H1 (cell line): ENCODE measurements at regions not wholly inside any gene's neighbourhood (a gene's known extent, or its start where the extent isn't known, plus 50 kb on each side); places are given as distances from the start of the nearest gene placed in this dataset.

Experiments used
- CTCF ChIA-PET: fragments of 300-600 bp; sonication (Branson Sonifier 250); formaldehyde crosslinking; loops from one replicate; lab custom pipeline; 2021; ENCODE audit not compliant: partially characterized antibody; lab: Charles Lee
- POLR2A ChIA-PET: fragments of 300-600 bp; sonication (Branson Sonifier 250); formaldehyde crosslinking; loops from one replicate; lab custom pipeline; 2021; ENCODE audit warnings: inconsistent platforms; ENCODE audit not compliant: partially characterized antibody; lab: Charles Lee
- DNase-seq, 2 experiments: peaks; one replicate each; pipeline versions ENCODE4 v3.0.0 to v3.0.0-alpha.2; 2010 to 2022; ENCODE audit warnings: low spot score in 2 of 2, low read depth in 1 of 2, mixed read lengths in 1 of 2
- FAIRE-seq: peaks from 2 replicates; lab custom pipeline; 2011; peaks lifted over from hg19 to GRCh38; lab: Jason Lieb, UNC
- H2AFZ ChIP-seq: 2 replicates; pipeline ENCODE4 v1.8.1; 2012; ENCODE audit warnings: low read length, inconsistent platforms
- H2AK5ac ChIP-seq: 2 replicates; pipeline ENCODE4 v1.6.1; 2013; ENCODE audit warnings: low read depth, low read length
- H2BK120ac ChIP-seq: replicated peaks from 2 replicates; pipeline ENCODE3; 2013; ENCODE audit warnings: low read depth, low read length, inconsistent platforms
- H2BK12ac ChIP-seq: 2 replicates; pipeline ENCODE4 v1.6.1; 2013; ENCODE audit warnings: low read depth, low read length
- H2BK15ac ChIP-seq: 2 replicates; pipeline ENCODE4 v1.6.1; 2013; ENCODE audit warnings: low read length
- H2BK20ac ChIP-seq: 2 replicates; pipeline ENCODE4 v1.6.1; 2013; ENCODE audit warnings: low read length
- H2BK5ac ChIP-seq: 2 replicates; pipeline ENCODE4 v1.6.1; 2013; ENCODE audit warnings: low read depth, low read length
- H3K14ac ChIP-seq: 2 replicates; pipeline ENCODE4 v1.6.1; 2013; ENCODE audit warnings: inconsistent platforms; ENCODE audit not compliant: insufficient read length
- H3K18ac ChIP-seq: 2 replicates; pipeline ENCODE4 v1.6.1; 2013; ENCODE audit warnings: low read length; ENCODE audit errors: extremely low read depth
- H3K23ac ChIP-seq: 2 replicates; pipeline ENCODE4 v1.6.1; 2013; ENCODE audit warnings: inconsistent platforms; ENCODE audit not compliant: insufficient read length
- H3K23me2 ChIP-seq: 2 replicates; pipeline ENCODE4 v1.6.1; 2013; ENCODE audit warnings: low read depth, low read length
- H3K27ac ChIP-seq: 2 replicates; pipeline ENCODE4 v1.6.1; 2011; ENCODE audit warnings: low read depth, low read length, inconsistent platforms
- H3K27me3 ChIP-seq, 4 experiments: replicated peaks in 1 of 4; 1 replicate in 1 of 4; 2 replicates in 3 of 4; pipeline versions ENCODE4 v1.6.1 to v1.8.1; 2011 to 2013; ENCODE audit warnings: low read length in 3 of 4, mild to moderate bottlenecking in 3 of 4, inconsistent platforms in 2 of 4, mixed read lengths in 2 of 4, moderate library complexity in 1 of 4; ENCODE audit not compliant: control insufficient read depth in 3 of 4, insufficient read depth in 3 of 4; ENCODE audit errors: extremely low read depth in 1 of 4
- H3K36me3 ChIP-seq, 4 experiments: 2 replicates each; pipeline versions ENCODE4 v1.6.1 to v1.8.1; 2011 to 2013; ENCODE audit warnings: mild to moderate bottlenecking in 4 of 4, low read length in 3 of 4, moderate library complexity in 2 of 4, control low read depth in 1 of 4, inconsistent platforms in 1 of 4; ENCODE audit not compliant: insufficient read depth in 4 of 4, control insufficient read depth in 2 of 4
- H3K4ac ChIP-seq: replicated peaks from 2 replicates; pipeline ENCODE3; 2013; ENCODE audit warnings: low read length, low read depth, mixed read lengths, inconsistent platforms; ENCODE audit not compliant: insufficient read length
- H3K4me1 ChIP-seq, 4 experiments: replicated peaks in 1 of 4; 1 replicate in 1 of 4; 2 replicates in 3 of 4; pipeline versions ENCODE4 v1.6.1 to v1.8.1; 2011 to 2013; ENCODE audit warnings: low read length in 3 of 4, inconsistent platforms in 2 of 4, mixed read lengths in 1 of 4; ENCODE audit not compliant: insufficient read depth in 4 of 4, control insufficient read depth in 3 of 4
- H3K4me2 ChIP-seq, 2 experiments: 2 replicates each; pipeline versions ENCODE4 v1.6.1 to v1.8.1; 2011 to 2013; ENCODE audit warnings: low read depth in 2 of 2, low read length in 2 of 2, control low read depth in 1 of 2, inconsistent platforms in 1 of 2, mild to moderate bottlenecking in 1 of 2; ENCODE audit not compliant: insufficient read depth in 1 of 2
- H3K4me3 ChIP-seq, 4 experiments: fragments of 200-600, 300-600 bp in 1 of 4; sonication (generic), shearing (Covaris generic), sonication (Bioruptor Twin) in 1 of 4; 2 replicates each; pipeline versions ENCODE4 v1.5.1 to v1.8.1; 2011 to 2016; ENCODE audit warnings: low read length in 4 of 4, low read depth in 3 of 4, control low read depth in 2 of 4, inconsistent platforms in 2 of 4, mild to moderate bottlenecking in 2 of 4, mixed read lengths in 1 of 4, moderate library complexity in 1 of 4; ENCODE audit not compliant: insufficient read depth in 2 of 4; ENCODE audit errors: extremely low read depth in 1 of 4
- H3K56ac ChIP-seq: replicated peaks from 2 replicates; pipeline ENCODE3; 2013; ENCODE audit warnings: low read depth, mild to moderate bottlenecking, mixed read lengths, low read length, inconsistent platforms; ENCODE audit not compliant: insufficient read length
- H3K79me1 ChIP-seq: 2 replicates; pipeline ENCODE4 v1.6.1; 2013; ENCODE audit warnings: low read depth, low read length, control low read depth
- H3K79me2 ChIP-seq, 2 experiments: 2 replicates each; pipeline versions ENCODE4 v1.6.1 to v1.8.1; 2012 to 2013; ENCODE audit warnings: low read length in 2 of 2, mild to moderate bottlenecking in 2 of 2, inconsistent platforms in 1 of 2; ENCODE audit not compliant: insufficient read depth in 2 of 2, control insufficient read depth in 1 of 2
- H3K9ac ChIP-seq, 4 experiments: replicated peaks in 1 of 4; 1 replicate in 1 of 4; 2 replicates in 3 of 4; pipeline versions ENCODE4 v1.6.1 to v1.8.1; 2011 to 2013; ENCODE audit warnings: low read depth in 3 of 4, low read length in 3 of 4, control low read depth in 2 of 4, mild to moderate bottlenecking in 2 of 4, moderate library complexity in 2 of 4, inconsistent platforms in 1 of 4; ENCODE audit errors: extremely low read depth in 1 of 4
- H3K9me3 ChIP-seq, 2 experiments: 2 replicates each; pipeline versions ENCODE4 v1.6.1 to v1.8.1; 2012 to 2013; ENCODE audit warnings: mild to moderate bottlenecking in 2 of 2, moderate library complexity in 2 of 2, control low read depth in 1 of 2, inconsistent platforms in 1 of 2, low read depth in 1 of 2, low read length in 1 of 2, mixed read lengths in 1 of 2; ENCODE audit not compliant: insufficient read depth in 2 of 2
- H4K20me1 ChIP-seq, 2 experiments: replicated peaks in 1 of 2; 2 replicates each; pipeline versions ENCODE3 to v1.8.1; 2011 to 2013; ENCODE audit warnings: inconsistent platforms in 2 of 2, low read length in 2 of 2, mild to moderate bottlenecking in 1 of 2; ENCODE audit not compliant: insufficient read depth in 2 of 2, control insufficient read depth in 1 of 2
- H4K5ac ChIP-seq: 2 replicates; pipeline ENCODE4 v1.6.1; 2013; ENCODE audit warnings: low read length, low read depth, mixed read lengths, inconsistent platforms; ENCODE audit not compliant: insufficient read length
- H4K8ac ChIP-seq: 2 replicates; pipeline ENCODE4 v1.8.0; 2013; ENCODE audit warnings: mild to moderate bottlenecking, moderate library complexity, low read length, inconsistent platforms; ENCODE audit not compliant: insufficient read depth; ENCODE audit errors: extremely low read depth
- H4K91ac ChIP-seq: replicated peaks from 2 replicates; pipeline ENCODE3; 2013; ENCODE audit warnings: low read length, mixed read lengths, inconsistent platforms; ENCODE audit not compliant: insufficient read length
- CHD1 ChIP-seq: IDR thresholded peaks from 2 replicates; pipeline ENCODE4 v1.6.1; 2012; ENCODE audit warnings: low read depth, low read length, improper control_type of control experiment
- JUND ChIP-seq: IDR thresholded peaks from 2 replicates; pipeline ENCODE4 v1.6.1; 2011; ENCODE audit warnings: mild to moderate bottlenecking, improper control_type of control experiment, low read length
- KDM4A ChIP-seq: IDR thresholded peaks from one replicate; pipeline ENCODE4 v1.7.1; 2012; ENCODE audit warnings: low read depth, mild to moderate bottlenecking, moderate library complexity, low read length, inconsistent platforms; ENCODE audit not compliant: severe bottlenecking
- NRF1 ChIP-seq: IDR thresholded peaks from 2 replicates; pipeline ENCODE4 v1.6.1; 2011; ENCODE audit warnings: mild to moderate bottlenecking, low read depth, low read length, improper control_type of control experiment
- PHF8 ChIP-seq: fragments of 200-600 bp; sonication (generic); conservative IDR thresholded peaks from 2 replicates; pipeline ENCODE4 v1.7.1; 2012; ENCODE audit warnings: low read depth, mild to moderate bottlenecking, inconsistent platforms, low read length, moderate library complexity
- RAD21 ChIP-seq, 2 experiments: IDR thresholded peaks in 1 of 2; conservative IDR thresholded peaks in 1 of 2; 2 replicates each; pipeline ENCODE4 v1.6.1; 2011; ENCODE audit warnings: low read depth in 2 of 2, low read length in 2 of 2, improper control_type of control experiment in 1 of 2, inconsistent platforms in 1 of 2, mild to moderate bottlenecking in 1 of 2, moderate library complexity in 1 of 2
- WGBS, 2 experiments: shearing (Covaris generic) in 1 of 2; methylation state at CpG; one replicate each; pipeline versions ENCODE4 v1.1.6 to v1.1.7; 2013 to 2015; ENCODE audit warnings: low lambda C conversion rate in 2 of 2, mixed read lengths in 2 of 2, inconsistent platforms in 1 of 2, low coverage in 1 of 2, missing lambda C conversion rate in 1 of 2; ENCODE audit not compliant: insufficient replicate concordance in 2 of 2, insufficient coverage in 1 of 2, insufficient read length in 1 of 2; ENCODE audit errors: extremely low coverage in 1 of 2, missing lambda C conversion rate in 1 of 2; 5-methylcytosine and 5-hydroxymethylcytosine counted together

GRCh38 chr13:87234981-87235380 is 436.2 kb upstream of the SLITRK5 start:
- ChIA-PET POLR2A (no interaction called here), CTCF (interaction anchor here (1.1 to 1.5 kb wide), 2 partner anchors 15 to 39 kb away, joined by 4 read pairs; no protein-coding TSS in a partner anchor)
- Histone ChIP-seq H3K23ac (no peak overlapping the region), H4K8ac (no peak overlapping the region), H3K4me2 (no peak overlapping the region), H3K23me2 (no peaks in the 10 kb centered on the region), H2AK5ac (no peak overlapping the region), H3K4ac (no peak overlapping the region), H4K91ac (no peak overlapping the region), H4K20me1 (no peaks in the 10 kb centered on the region), H2BK5ac (no peak overlapping the region), H3K4me1 (no peaks in the 10 kb centered on the region), H3K27ac (no peak overlapping the region), H3K79me1 (no peaks in the 10 kb centered on the region), H2BK120ac (no peak overlapping the region), H3K18ac (no peak overlapping the region), H4K5ac (no peak overlapping the region), H2AFZ (no peak overlapping the region), H2BK15ac (no peak overlapping the region), H3K79me2 (no peaks in the 10 kb centered on the region), H3K9me3 (no peaks in the 10 kb centered on the region), H3K9ac (no peak overlapping the region), H3K27me3 (no peaks in the 10 kb centered on the region), H3K56ac (no peak overlapping the region), H2BK12ac (no peak overlapping the region), H2BK20ac (no peak overlapping the region), H3K4me3 (no peak overlapping the region), H3K36me3 (no peaks in the 10 kb centered on the region), H3K14ac (no peak overlapping the region)
- TF ChIP-seq PHF8: no peak
- TF ChIP-seq CHD1: no peak
- TF ChIP-seq RAD21 (IDR thresholded peaks at IDR 0.05 in 1 of 2, conservative IDR thresholded peaks at IDR 0.05 in 1 of 2; ENCODE audit: low read depth in 2 of 2, low read length in 2 of 2): no peak
- TF ChIP-seq JUND: no peak
- no peak for TF ChIP-seq KDM4A
- no peak for TF ChIP-seq NRF1
- FAIRE-seq (no peak), DNase-seq (no peak)
- WGBS, 2 experiments: 83% methylated on average over 2 of the region's 2 CpGs; no CpG with 5 or more reads in 1 of the 2 experiments
